ENCODE measurements at regions not wholly inside any gene's neighbourhood (a gene's known extent, or its start where the extent isn't known, plus 50 kb on each side); places are given as distances from the start of the nearest gene placed in this dataset.

DNA sequence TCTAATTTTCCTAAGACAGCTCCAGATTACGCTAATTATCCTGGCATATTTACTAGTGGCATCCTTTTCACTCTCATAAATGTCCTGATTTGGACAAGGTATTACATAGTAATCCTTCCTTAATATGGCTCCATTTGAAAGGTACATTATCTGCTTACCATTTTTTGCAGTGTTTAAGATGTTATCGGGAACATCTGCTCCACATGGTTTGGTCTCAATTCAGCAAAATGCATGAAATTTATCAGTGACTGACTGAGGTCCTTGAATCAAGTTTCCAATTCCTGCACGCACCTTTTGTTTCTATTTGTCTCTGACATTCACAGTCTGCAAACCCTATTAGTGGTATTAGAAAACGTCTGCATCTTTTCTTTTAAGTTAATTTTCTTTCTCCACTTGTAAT lies 384.1 kb upstream of the KIAA1217 start:
- TF ChIP-seq POLR2AphosphoS5 (IDR thresholded peaks at IDR 0.05) (no peak), EP300 (IDR thresholded peaks at IDR 0.05) (no peak), POLR2A (IDR thresholded peaks at IDR 0.05) (no peak)
- TF ChIP-seq, protein P1, sequence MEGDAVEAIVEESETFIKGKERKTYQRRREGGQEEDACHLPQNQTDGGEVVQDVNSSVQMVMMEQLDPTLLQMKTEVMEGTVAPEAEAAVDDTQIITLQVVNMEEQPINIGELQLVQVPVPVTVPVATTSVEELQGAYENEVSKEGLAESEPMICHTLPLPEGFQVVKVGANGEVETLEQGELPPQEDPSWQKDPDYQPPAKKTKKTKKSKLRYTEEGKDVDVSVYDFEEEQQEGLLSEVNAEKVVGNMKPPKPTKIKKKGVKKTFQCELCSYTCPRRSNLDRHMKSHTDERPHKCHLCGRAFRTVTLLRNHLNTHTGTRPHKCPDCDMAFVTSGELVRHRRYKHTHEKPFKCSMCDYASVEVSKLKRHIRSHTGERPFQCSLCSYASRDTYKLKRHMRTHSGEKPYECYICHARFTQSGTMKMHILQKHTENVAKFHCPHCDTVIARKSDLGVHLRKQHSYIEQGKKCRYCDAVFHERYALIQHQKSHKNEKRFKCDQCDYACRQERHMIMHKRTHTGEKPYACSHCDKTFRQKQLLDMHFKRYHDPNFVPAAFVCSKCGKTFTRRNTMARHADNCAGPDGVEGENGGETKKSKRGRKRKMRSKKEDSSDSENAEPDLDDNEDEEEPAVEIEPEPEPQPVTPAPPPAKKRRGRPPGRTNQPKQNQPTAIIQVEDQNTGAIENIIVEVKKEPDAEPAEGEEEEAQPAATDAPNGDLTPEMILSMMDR (IDR thresholded peaks at IDR 0.05) = no peak

All from sigmoid colon (tissue), 4 donors.